ENCODE measurements at regions not wholly inside any gene's neighbourhood (a gene's known extent, or its start where the extent isn't known, plus 50 kb on each side); places are given as distances from the start of the nearest gene placed in this dataset.

GRCh38 chr3:130835483-130835882, 58.4 kb upstream of the ATP2C1 start:
- WGBS, 4 donors: 34 to 58% (median 48%) methylated on average over 4 of the region's 4 CpGs
- no peaks in the 10 kb centered on the region for H3K9me3 ChIP-seq (replicated peaks in 1 of 3)
- intact Hi-C loops (cut with DNase I): no loop called here
- H3K4me3 ChIP-seq: no peak overlapping the region
- peaks cover 13 to 18% of the 10 kb centered on the region in 2 donors for H3K4me1 ChIP-seq (replicated peaks in 1 of 2)
- H3K36me3 ChIP-seq (replicated peaks in 1 of 2): no peaks in the 10 kb centered on the region
- no peaks in the 10 kb centered on the region for H3K27me3 ChIP-seq
- TF ChIP-seq POLR2A (IDR thresholded peaks at IDR 0.05) (no peak), CTCF (IDR thresholded peaks at IDR 0.05) (no peak)
- peak overlapping the region; percentile 18 to 72 (median 68) for H3K27ac ChIP-seq
- DNase-seq: peak; percentile 50 to 81 (median 69)

- Histone ChIP-seq H3K27me3 (no peaks in the 10 kb centered on the region), H3K27ac (peak overlapping the region in 1 of 5 donors; percentile 30)
Observed at GRCh38 chr3:130838898-130839600, 54.8 kb upstream of the ATP2C1 start.

GRCh38 chr3:130839813-130840212, 54.1 kb upstream of the ATP2C1 start:
- H3K4me1 ChIP-seq (replicated peaks in 1 of 2): peaks cover 11% of the 10 kb centered on the region in 2 donors
- intact Hi-C loops (cut with DNase I): no loop called here
- H3K9me3 ChIP-seq (replicated peaks in 1 of 3): no peaks in the 10 kb centered on the region
- no peaks in the 10 kb centered on the region for H3K36me3 ChIP-seq (replicated peaks in 1 of 2)
- H3K4me3 ChIP-seq: no peak overlapping the region
- no peaks in the 10 kb centered on the region for H3K27me3 ChIP-seq
- no peak for TF ChIP-seq POLR2A (IDR thresholded peaks at IDR 0.05)
- TF ChIP-seq CTCF (IDR thresholded peaks at IDR 0.05): no peak
- WGBS, 4 donors: 52 to 55% (median 54%) methylated on average over 4 of the region's 4 CpGs
- no peak overlapping the region for H3K27ac ChIP-seq
- DNase-seq: no peak

More at GRCh38 chr3:130838898-130839600, 54.8 kb upstream of the ATP2C1 start:
- WGBS, 4 donors: 63 to 73% (median 67%) methylated on average over 2 of the region's 2 CpGs
- intact Hi-C loops (cut with DNase I): no loop called here
- no peak for DNase-seq
- no peak for TF ChIP-seq CTCF (IDR thresholded peaks at IDR 0.05)
- no peak for TF ChIP-seq POLR2A (IDR thresholded peaks at IDR 0.05)
- H3K4me1 ChIP-seq (replicated peaks in 1 of 2): peaks cover 13 to 16% of the 10 kb centered on the region in 2 donors
- H3K4me3 ChIP-seq: no peak overlapping the region
- no peaks in the 10 kb centered on the region for H3K9me3 ChIP-seq (replicated peaks in 1 of 3)
- no peaks in the 10 kb centered on the region for H3K36me3 ChIP-seq (replicated peaks in 1 of 2)

GRCh38 chr3:130841357-130841756, 52.5 kb upstream of the ATP2C1 start:
- DNase-seq: no peak
- H3K27me3 ChIP-seq: no peaks in the 10 kb centered on the region
- no peak overlapping the region for H3K4me3 ChIP-seq
- no peaks in the 10 kb centered on the region for H3K9me3 ChIP-seq (replicated peaks in 1 of 3)
- TF ChIP-seq CTCF (IDR thresholded peaks at IDR 0.05): no peak
- no peak for TF ChIP-seq POLR2A (IDR thresholded peaks at IDR 0.05)
- 69 to 73% (median 71%) methylated on average over 2 of the region's 2 CpGs for WGBS, 4 donors
- intact Hi-C loops (cut with DNase I): no loop called here
- no peak overlapping the region for H3K27ac ChIP-seq
- H3K36me3 ChIP-seq (replicated peaks in 1 of 2): no peaks in the 10 kb centered on the region
- H3K4me1 ChIP-seq (replicated peaks in 1 of 2): no peaks in the 10 kb centered on the region
